MCF 10A (cell line): ENCODE measurements at regions not wholly inside any gene's neighbourhood (a gene's known extent, or its start where the extent isn't known, plus 50 kb on each side); places are given as distances from the start of the nearest gene placed in this dataset.

Experiments used
- BruUV-seq: library from RNA; stranded (reverse); fragments of 400-500 nt; replicated peaks from 2 replicates; lab custom pipeline; 2021; lab: Mats Ljungman, UMichigan
- CTCF ChIA-PET: fragments of 300-600 bp; sonication (Branson Sonifier 250); formaldehyde crosslinking; extraction: SDS; loops from one replicate; lab custom pipeline; 2021; ENCODE audit warnings: antibody characterized with exemption, inconsistent platforms; lab: Yijun Ruan, JAX
- POLR2A ChIA-PET: fragments of 300-600, 350-650 bp; sonication (Branson Sonifier 250); formaldehyde crosslinking; extraction: SDS; loops from one replicate; lab custom pipeline; 2020; ENCODE audit warnings: antibody characterized with exemption, inconsistent platforms; lab: Yijun Ruan, JAX
- DNase-seq: peaks from one replicate; pipeline ENCODE4 v3.0.0-alpha.2; 2018; ENCODE audit not compliant: unreplicated experiment
- H3K27ac Mint-ChIP-seq: one replicate; pipeline ENCODE4 v1.8.0; 2022; ENCODE audit warnings: mild to moderate bottlenecking, low read depth, mixed read lengths; ENCODE audit not compliant: unreplicated experiment
- H3K27me3 Mint-ChIP-seq: one replicate; pipeline ENCODE4 v1.8.0; 2022; ENCODE audit warnings: mixed read lengths; ENCODE audit not compliant: insufficient read depth, unreplicated experiment
- H3K36me3 Mint-ChIP-seq: one replicate; pipeline ENCODE4 v1.8.0; 2022; ENCODE audit warnings: mild to moderate bottlenecking, moderate library complexity, mixed read lengths; ENCODE audit not compliant: insufficient read depth, unreplicated experiment
- H3K4me1 Mint-ChIP-seq: one replicate; pipeline ENCODE4 v1.8.0; 2022; ENCODE audit warnings: mixed read lengths; ENCODE audit not compliant: insufficient read depth, unreplicated experiment
- H3K4me3 Mint-ChIP-seq: one replicate; pipeline ENCODE4 v1.8.0; 2022; ENCODE audit warnings: mild to moderate bottlenecking, moderate library complexity, mixed read lengths; ENCODE audit not compliant: unreplicated experiment
- H3K9me3 Mint-ChIP-seq: one replicate; pipeline ENCODE4 v1.8.0; 2022; ENCODE audit warnings: mixed read lengths; ENCODE audit not compliant: unreplicated experiment
- intact Hi-C: fragments of 100-400 bp; cut with micrococcal nuclease; formaldehyde crosslinking; loops from 2 replicates; pipeline ENCODE4 v1.14.1; 2022
- TF ChIP-seq, protein P1 (sequence below): fragments of 200-600 bp; IDR thresholded peaks from one replicate; pipeline ENCODE4 v1.8.0; 2022; ENCODE audit warnings: antibody characterized with exemption, mild to moderate bottlenecking; ENCODE audit not compliant: unreplicated experiment

DNA sequence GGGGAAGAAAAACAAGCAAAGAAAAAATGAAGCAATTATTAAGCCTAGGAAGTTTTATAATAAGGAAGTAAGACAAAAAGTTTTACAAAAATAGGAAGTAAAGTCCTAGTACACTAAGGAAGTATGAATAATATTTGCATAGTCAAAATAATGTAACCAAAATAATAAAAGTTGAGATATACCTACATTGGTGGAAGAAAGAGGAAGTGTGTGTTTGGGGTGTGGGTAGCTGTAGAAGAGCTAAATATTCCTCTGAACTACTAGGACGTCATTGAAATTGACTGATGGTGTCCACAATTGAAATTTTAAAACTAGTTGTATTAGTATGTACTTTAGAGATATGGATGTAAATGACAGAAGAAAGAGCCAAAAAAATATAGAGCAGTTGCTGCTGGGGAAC is 228.4 kb upstream of the OTX2 start:
- Mint-ChIP-seq H3K4me3 (no peak overlapping the region), H3K36me3 (no peaks in the 10 kb centered on the region), H3K27ac (no peak overlapping the region), H3K9me3 (no peaks in the 10 kb centered on the region), H3K27me3 (peaks cover 81% of the 10 kb centered on the region), H3K4me1 (no peaks in the 10 kb centered on the region)
- intact Hi-C loops: no loop called here
- no peak for DNase-seq
- CTCF ChIA-PET: interaction anchor here (0.9 kb wide), 1 partner anchor 483 kb away, joined by 3 read pairs; no protein-coding TSS in a partner anchor
- TF ChIP-seq, protein P1, sequence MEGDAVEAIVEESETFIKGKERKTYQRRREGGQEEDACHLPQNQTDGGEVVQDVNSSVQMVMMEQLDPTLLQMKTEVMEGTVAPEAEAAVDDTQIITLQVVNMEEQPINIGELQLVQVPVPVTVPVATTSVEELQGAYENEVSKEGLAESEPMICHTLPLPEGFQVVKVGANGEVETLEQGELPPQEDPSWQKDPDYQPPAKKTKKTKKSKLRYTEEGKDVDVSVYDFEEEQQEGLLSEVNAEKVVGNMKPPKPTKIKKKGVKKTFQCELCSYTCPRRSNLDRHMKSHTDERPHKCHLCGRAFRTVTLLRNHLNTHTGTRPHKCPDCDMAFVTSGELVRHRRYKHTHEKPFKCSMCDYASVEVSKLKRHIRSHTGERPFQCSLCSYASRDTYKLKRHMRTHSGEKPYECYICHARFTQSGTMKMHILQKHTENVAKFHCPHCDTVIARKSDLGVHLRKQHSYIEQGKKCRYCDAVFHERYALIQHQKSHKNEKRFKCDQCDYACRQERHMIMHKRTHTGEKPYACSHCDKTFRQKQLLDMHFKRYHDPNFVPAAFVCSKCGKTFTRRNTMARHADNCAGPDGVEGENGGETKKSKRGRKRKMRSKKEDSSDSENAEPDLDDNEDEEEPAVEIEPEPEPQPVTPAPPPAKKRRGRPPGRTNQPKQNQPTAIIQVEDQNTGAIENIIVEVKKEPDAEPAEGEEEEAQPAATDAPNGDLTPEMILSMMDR: no peak
- BruUV-seq: no TSS peak
- POLR2A ChIA-PET: no interaction called here

DNA sequence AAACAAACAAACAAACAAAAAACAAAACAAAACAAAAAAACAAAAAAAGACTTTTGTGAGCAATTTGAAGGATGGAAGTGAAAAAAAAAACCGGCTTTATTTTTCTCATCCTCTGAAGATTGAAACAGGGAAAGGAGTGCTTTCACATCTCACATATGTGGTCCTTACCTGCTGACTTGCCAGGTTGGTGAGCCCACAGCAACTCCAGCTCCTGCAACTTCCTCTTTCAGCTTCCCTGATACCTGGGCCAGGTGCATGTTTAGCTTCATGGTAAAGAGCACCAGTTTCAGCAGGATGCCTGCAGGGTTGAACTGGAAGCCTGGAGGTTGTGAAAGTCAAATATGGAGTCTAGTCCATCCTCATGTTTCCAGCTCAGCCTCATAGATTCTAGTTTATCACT is 221.2 kb upstream of the OTX2 start:
- DNase-seq: no peak
- Mint-ChIP-seq H3K4me3 (no peak overlapping the region), H3K27ac (no peak overlapping the region), H3K4me1 (no peaks in the 10 kb centered on the region), H3K27me3 (peaks cover 69% of the 10 kb centered on the region), H3K9me3 (no peaks in the 10 kb centered on the region), H3K36me3 (peaks cover 4% of the 10 kb centered on the region)
- no TSS peak for BruUV-seq
- ChIA-PET POLR2A (interaction anchor here (0.7 kb wide), 1 partner anchor 13 kb away, joined by 3 read pairs; no protein-coding TSS in a partner anchor), CTCF (no interaction called here)
- TF ChIP-seq, protein P1: no peak
- intact Hi-C loops: no loop called here

DNA sequence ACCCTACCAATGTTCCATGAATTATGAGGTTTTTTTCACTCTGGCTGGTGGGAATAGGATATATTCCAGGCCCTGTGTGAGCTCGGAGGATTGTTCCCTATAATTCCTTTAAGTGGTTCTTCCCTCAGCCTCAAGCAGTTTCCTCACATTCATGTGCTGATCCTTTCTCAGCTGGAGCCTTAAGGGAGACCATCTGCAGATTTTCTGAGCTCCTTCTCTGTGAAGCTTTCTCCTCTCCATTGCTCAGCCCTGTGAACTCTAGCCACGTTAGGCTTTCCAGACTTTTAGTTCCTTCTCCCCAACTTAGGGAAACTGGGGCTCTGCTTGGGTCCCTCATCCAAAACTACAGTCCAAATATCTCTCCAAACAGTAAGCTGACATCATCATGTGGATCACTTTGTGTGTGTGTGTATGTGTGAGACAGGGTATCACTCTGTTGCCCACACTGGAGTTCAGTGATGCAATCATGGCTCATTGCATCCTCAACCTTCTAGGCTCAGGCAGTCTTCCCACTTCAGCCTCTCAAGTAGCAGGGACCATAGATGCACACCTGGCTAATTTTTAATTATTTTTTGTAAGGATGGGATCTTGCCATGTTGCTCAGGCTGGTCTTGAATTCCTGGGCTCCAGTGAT is 219.5 kb upstream of the OTX2 start:
- H3K4me3 Mint-ChIP-seq: no peak overlapping the region
- CTCF ChIA-PET: interaction anchor here (0.7 kb wide), 1 partner anchor 277 kb away, joined by 4 read pairs; no protein-coding TSS in a partner anchor
- BruUV-seq: no TSS peak

DNA sequence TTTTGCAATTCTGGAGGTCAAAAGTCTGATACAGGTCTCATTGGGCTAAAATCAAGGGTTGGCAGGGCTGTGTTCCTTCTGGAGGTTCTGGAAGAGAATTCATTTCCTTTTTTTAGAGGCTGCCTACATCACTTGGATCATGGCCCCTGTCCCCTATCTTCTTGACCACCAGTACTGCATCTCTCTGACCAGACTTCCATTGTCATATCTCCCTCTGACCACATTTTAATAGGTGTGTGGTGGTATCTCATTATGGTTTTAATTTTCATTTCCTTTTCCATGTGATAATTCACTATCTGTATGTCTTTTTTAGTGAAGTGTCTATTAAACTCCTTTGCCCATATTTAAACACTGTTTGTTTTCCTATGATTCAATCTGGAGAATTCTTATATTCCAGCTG is 215.2 kb upstream of the OTX2 start:
- Mint-ChIP-seq H3K9me3 (no peaks in the 10 kb centered on the region), H3K4me3 (no peak overlapping the region)

More for the DNA sequence above, 219.5 kb upstream of the OTX2 start:
- peaks cover 4% of the 10 kb centered on the region for H3K36me3 Mint-ChIP-seq
- H3K4me1 Mint-ChIP-seq: no peaks in the 10 kb centered on the region
- intact Hi-C loops: no loop called here
- H3K9me3 Mint-ChIP-seq: no peaks in the 10 kb centered on the region
- TF ChIP-seq, protein P1: no peak
- POLR2A ChIA-PET: no interaction called here
- H3K27ac Mint-ChIP-seq: no peak overlapping the region
- peaks cover 74% of the 10 kb centered on the region for H3K27me3 Mint-ChIP-seq
- no peak for DNase-seq

More for the DNA sequence above, 215.2 kb upstream of the OTX2 start:
- intact Hi-C loops: no loop called here
- DNase-seq: no peak
- BruUV-seq: no TSS peak
- ChIA-PET CTCF (interaction anchor here (0.6 to 0.8 kb wide), 2 partner anchors 9 to 51 kb away, joined by 3 read pairs; no protein-coding TSS in a partner anchor), POLR2A (no interaction called here)
- Mint-ChIP-seq H3K27ac (no peak overlapping the region), H3K4me1 (no peaks in the 10 kb centered on the region), H3K36me3 (peaks cover 4% of the 10 kb centered on the region), H3K27me3 (peaks cover 47% of the 10 kb centered on the region)
- TF ChIP-seq, protein P1: no peak
